ENCODE measurements at regions not wholly inside any gene's neighbourhood (a gene's known extent, or its start where the extent isn't known, plus 50 kb on each side); places are given as distances from the start of the nearest gene placed in this dataset.

DNA sequence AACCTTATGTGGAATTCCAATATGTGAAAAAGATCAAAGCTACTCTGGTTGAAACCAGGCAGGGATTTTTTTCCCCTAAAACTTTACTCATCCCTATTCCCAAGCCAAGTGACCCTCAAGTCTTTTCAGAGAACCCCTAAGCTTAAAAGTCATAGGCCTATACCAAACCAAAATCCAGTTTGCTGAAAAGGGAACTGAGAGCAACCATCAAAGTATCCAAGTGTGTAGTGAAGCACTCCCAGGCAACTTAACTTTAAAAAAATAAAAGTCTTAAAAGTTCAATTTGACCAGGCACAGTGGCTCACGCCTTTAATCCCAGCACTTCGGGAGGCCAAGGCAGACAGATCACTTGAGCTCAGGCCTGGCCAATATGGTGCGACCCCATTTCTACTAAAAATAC, 101.2 kb upstream of the DAAM1 start:
- H3K9ac ChIP-seq (ENCODE audit: low read length), result no peak overlapping the region
- intact Hi-C loops (cut with micrococcal nuclease), result no loop called here
- POLR2A ChIA-PET, result no interaction called here
- no peak for DNase-seq (ENCODE audit: low read depth, low spot score)
- no peaks in the 10 kb centered on the region for H3K9me3 ChIP-seq (ENCODE audit: control insufficient read depth in 1 of 2, insufficient read depth in 1 of 2, low read depth in 1 of 2, low read length in 2 of 2)
- TF ChIP-seq TCF7L2 (IDR thresholded peaks at IDR 0.05; ENCODE audit: borderline replicate concordance, extremely low read depth, insufficient read depth, insufficient read length) (no peak), POLR2AphosphoS5 (IDR thresholded peaks at IDR 0.05; ENCODE audit: low read depth, low read length) (no peak), SP1 (IDR thresholded peaks at IDR 0.05; ENCODE audit: low read depth) (no peak), ZFX (IDR thresholded peaks at IDR 0.05) (no peak), EZH2 (IDR thresholded peaks at IDR 0.05) (no peak), POLR2A (IDR thresholded peaks at IDR 0.05; ENCODE audit: borderline replicate concordance, extremely low read depth, insufficient read depth, insufficient read length) (no peak), SRF (IDR thresholded peaks at IDR 0.05; ENCODE audit: low read depth) (no peak), YY1 (IDR thresholded peaks at IDR 0.05; ENCODE audit: extremely low read depth, insufficient replicate concordance, low read depth, low read length) (no peak), EGR1 (IDR thresholded peaks at IDR 0.05; ENCODE audit: low read depth) (no peak), CEBPB (IDR thresholded peaks at IDR 0.05; ENCODE audit: low read depth) (no peak), EZH2phosphoT487 (IDR thresholded peaks at IDR 0.05; ENCODE audit: borderline replicate concordance) (no peak), JUND (IDR thresholded peaks at IDR 0.05) (no peak), SIN3A (IDR thresholded peaks at IDR 0.05; ENCODE audit: low read depth) (no peak), CBX3 (IDR thresholded peaks at IDR 0.05; ENCODE audit: low read depth) (no peak), ELF1 (IDR thresholded peaks at IDR 0.05; ENCODE audit: borderline replicate concordance, low read depth) (no peak)
- TF ChIP-seq, protein P1, sequence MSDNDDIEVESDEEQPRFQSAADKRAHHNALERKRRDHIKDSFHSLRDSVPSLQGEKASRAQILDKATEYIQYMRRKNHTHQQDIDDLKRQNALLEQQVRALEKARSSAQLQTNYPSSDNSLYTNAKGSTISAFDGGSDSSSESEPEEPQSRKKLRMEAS (IDR thresholded peaks at IDR 0.05), result no peak
- TF ChIP-seq, protein P2, sequence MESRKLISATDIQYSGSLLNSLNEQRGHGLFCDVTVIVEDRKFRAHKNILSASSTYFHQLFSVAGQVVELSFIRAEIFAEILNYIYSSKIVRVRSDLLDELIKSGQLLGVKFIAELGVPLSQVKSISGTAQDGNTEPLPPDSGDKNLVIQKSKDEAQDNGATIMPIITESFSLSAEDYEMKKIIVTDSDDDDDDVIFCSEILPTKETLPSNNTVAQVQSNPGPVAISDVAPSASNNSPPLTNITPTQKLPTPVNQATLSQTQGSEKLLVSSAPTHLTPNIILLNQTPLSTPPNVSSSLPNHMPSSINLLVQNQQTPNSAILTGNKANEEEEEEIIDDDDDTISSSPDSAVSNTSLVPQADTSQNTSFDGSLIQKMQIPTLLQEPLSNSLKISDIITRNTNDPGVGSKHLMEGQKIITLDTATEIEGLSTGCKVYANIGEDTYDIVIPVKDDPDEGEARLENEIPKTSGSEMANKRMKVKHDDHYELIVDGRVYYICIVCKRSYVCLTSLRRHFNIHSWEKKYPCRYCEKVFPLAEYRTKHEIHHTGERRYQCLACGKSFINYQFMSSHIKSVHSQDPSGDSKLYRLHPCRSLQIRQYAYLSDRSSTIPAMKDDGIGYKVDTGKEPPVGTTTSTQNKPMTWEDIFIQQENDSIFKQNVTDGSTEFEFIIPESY (IDR thresholded peaks at IDR 0.05; ENCODE audit: extremely low read depth, insufficient replicate concordance, low read length), result no peak
- TF ChIP-seq, protein P3, sequence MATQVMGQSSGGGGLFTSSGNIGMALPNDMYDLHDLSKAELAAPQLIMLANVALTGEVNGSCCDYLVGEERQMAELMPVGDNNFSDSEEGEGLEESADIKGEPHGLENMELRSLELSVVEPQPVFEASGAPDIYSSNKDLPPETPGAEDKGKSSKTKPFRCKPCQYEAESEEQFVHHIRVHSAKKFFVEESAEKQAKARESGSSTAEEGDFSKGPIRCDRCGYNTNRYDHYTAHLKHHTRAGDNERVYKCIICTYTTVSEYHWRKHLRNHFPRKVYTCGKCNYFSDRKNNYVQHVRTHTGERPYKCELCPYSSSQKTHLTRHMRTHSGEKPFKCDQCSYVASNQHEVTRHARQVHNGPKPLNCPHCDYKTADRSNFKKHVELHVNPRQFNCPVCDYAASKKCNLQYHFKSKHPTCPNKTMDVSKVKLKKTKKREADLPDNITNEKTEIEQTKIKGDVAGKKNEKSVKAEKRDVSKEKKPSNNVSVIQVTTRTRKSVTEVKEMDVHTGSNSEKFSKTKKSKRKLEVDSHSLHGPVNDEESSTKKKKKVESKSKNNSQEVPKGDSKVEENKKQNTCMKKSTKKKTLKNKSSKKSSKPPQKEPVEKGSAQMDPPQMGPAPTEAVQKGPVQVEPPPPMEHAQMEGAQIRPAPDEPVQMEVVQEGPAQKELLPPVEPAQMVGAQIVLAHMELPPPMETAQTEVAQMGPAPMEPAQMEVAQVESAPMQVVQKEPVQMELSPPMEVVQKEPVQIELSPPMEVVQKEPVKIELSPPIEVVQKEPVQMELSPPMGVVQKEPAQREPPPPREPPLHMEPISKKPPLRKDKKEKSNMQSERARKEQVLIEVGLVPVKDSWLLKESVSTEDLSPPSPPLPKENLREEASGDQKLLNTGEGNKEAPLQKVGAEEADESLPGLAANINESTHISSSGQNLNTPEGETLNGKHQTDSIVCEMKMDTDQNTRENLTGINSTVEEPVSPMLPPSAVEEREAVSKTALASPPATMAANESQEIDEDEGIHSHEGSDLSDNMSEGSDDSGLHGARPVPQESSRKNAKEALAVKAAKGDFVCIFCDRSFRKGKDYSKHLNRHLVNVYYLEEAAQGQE (IDR thresholded peaks at IDR 0.05; ENCODE audit: low read depth), result no peak
- TF ChIP-seq, protein P4, sequence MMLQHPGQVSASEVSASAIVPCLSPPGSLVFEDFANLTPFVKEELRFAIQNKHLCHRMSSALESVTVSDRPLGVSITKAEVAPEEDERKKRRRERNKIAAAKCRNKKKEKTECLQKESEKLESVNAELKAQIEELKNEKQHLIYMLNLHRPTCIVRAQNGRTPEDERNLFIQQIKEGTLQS (IDR thresholded peaks at IDR 0.05), result no peak
- H4K20me1 ChIP-seq (ENCODE audit: insufficient read depth), result no peaks in the 10 kb centered on the region
- H3K79me2 ChIP-seq (ENCODE audit: insufficient read depth, low read length), result no peaks in the 10 kb centered on the region
- H2AFZ ChIP-seq (ENCODE audit: low read depth, low read length, poor library complexity, severe bottlenecking), result no peak overlapping the region
- CTCF ChIA-PET, result no interaction called here
- BruUV-seq (replicated peaks), result no TSS peak
- no peaks in the 10 kb centered on the region for H3K9me2 ChIP-seq (ENCODE audit: insufficient read depth)
- RAD21 ChIA-PET (ENCODE audit: low non-redundant PET in 1 of 2, low total read pairs in 2 of 2, uncharacterized antibody in 2 of 2, unreplicated experiment in 2 of 2), result no interaction called here
- no peak for ATAC-seq
- no peaks in the 10 kb centered on the region for H3K4me1 ChIP-seq (ENCODE audit: control insufficient read depth in 1 of 2, insufficient read depth in 2 of 2, low read length in 2 of 2)
- H3K27me3 ChIP-seq (ENCODE audit: insufficient read depth, low read length), result no peaks in the 10 kb centered on the region
- H3K4me3 ChIP-seq (replicated peaks in 1 of 2; ENCODE audit: low read depth in 1 of 2, low read length in 2 of 2), result no peak overlapping the region
- H3K4me2 ChIP-seq (ENCODE audit: low read length), result no peak overlapping the region
- H3K36me3 ChIP-seq (ENCODE audit: control insufficient read depth in 1 of 2, insufficient read depth in 2 of 2, low read length in 2 of 2), result no peaks in the 10 kb centered on the region
- no peak overlapping the region for H3K27ac ChIP-seq (ENCODE audit: low read depth, low read length)
